Spleen (tissue), 7 donors: ENCODE measurements at regions not wholly inside any gene's neighbourhood (a gene's known extent, or its start where the extent isn't known, plus 50 kb on each side); places are given as distances from the start of the nearest gene placed in this dataset.

ENCODE experiments used
- POLR2A ChIP-seq, 3 donors: fragments of 450-650 bp; IDR thresholded peaks; one replicate each; pipeline ENCODE4 v1.5.1; 2017; ENCODE audit warnings: antibody characterized with exemption in 3 of 3, mild to moderate bottlenecking in 1 of 3
- POLR2AphosphoS5 ChIP-seq, 3 donors: sonication (generic); formaldehyde crosslinking; IDR thresholded peaks; one replicate each; pipeline ENCODE4 v1.5.1; 2017; ENCODE audit warnings: antibody characterized with exemption in 3 of 3
- TF ChIP-seq, protein P1 (sequence below), 11 experiments: fragments of 200-600 bp in 7 of 11; fragments of 450-650 bp in 4 of 11; sonication (generic) in 4 of 11; IDR thresholded peaks in 8 of 11; conservative IDR thresholded peaks in 3 of 11; 1 replicate in 7 of 11; 2 replicates in 4 of 11; pipeline versions ENCODE4 v1.4.0 to v1.8.0; 2016 to 2021; ENCODE audit warnings: antibody characterized with exemption in 11 of 11, inconsistent platforms in 4 of 11, mild to moderate bottlenecking in 1 of 11
- donor health status: DM: no; HTN: no; CAD: no; lungs with moderate emphysema.
- donor health status: DM: no; HTN: no; CAD: no.
- donor health status: DM: no; HTN: no; CAD: no.

DNA sequence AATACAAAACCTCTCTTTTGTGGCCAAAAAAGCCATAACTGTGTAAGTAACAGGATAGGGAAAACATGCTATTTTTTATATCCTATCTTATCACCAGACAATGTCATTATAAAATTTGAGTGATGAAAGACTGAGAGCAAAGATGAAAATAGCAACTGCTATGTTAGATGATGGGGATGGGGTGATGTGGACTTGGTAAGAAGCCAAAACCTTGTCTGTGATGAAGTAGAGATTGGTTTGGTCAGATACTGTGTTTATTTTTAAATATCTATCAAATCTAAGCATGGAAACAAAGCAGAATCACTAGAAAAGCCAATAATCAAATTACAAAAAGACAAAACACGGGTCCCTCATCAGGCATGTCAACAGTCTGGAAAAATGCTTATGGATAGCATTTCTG lies 631.1 kb upstream of the NR5A2 start:
- TF ChIP-seq, protein P1, sequence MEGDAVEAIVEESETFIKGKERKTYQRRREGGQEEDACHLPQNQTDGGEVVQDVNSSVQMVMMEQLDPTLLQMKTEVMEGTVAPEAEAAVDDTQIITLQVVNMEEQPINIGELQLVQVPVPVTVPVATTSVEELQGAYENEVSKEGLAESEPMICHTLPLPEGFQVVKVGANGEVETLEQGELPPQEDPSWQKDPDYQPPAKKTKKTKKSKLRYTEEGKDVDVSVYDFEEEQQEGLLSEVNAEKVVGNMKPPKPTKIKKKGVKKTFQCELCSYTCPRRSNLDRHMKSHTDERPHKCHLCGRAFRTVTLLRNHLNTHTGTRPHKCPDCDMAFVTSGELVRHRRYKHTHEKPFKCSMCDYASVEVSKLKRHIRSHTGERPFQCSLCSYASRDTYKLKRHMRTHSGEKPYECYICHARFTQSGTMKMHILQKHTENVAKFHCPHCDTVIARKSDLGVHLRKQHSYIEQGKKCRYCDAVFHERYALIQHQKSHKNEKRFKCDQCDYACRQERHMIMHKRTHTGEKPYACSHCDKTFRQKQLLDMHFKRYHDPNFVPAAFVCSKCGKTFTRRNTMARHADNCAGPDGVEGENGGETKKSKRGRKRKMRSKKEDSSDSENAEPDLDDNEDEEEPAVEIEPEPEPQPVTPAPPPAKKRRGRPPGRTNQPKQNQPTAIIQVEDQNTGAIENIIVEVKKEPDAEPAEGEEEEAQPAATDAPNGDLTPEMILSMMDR (IDR thresholded peaks at IDR 0.05 in 8 of 11, conservative IDR thresholded peaks at IDR 0.05 in 3 of 11), result no peak
- TF ChIP-seq POLR2A (IDR thresholded peaks at IDR 0.05) (no peak), POLR2AphosphoS5 (IDR thresholded peaks at IDR 0.05) (no peak)
